Mucosa of rectum (tissue), 2 donors: ENCODE measurements at regions not wholly inside any gene's neighbourhood (a gene's known extent, or its start where the extent isn't known, plus 50 kb on each side); places are given as distances from the start of the nearest gene placed in this dataset.

Experiments
- H3K27ac ChIP-seq, 2 donors: one replicate each; pipeline ENCODE4 v1.7.0; 2013; ENCODE audit warnings: inconsistent platforms in 2 of 2, low read depth in 2 of 2, low read length in 2 of 2
- H3K27me3 ChIP-seq, 2 donors: one replicate each; pipeline ENCODE4 v1.7.0; 2013; ENCODE audit warnings: low read length in 2 of 2; ENCODE audit not compliant: control insufficient read depth in 2 of 2, insufficient read depth in 2 of 2
- H3K36me3 ChIP-seq, 2 donors: one replicate each; pipeline ENCODE4 v1.7.0; 2013; ENCODE audit warnings: low read length in 2 of 2; ENCODE audit not compliant: control insufficient read depth in 2 of 2, insufficient read depth in 2 of 2
- H3K4me1 ChIP-seq, 2 donors: one replicate each; pipeline ENCODE4 v1.7.0; 2013; ENCODE audit warnings: low read length in 2 of 2, mild to moderate bottlenecking in 1 of 2; ENCODE audit not compliant: control insufficient read depth in 2 of 2, insufficient read depth in 2 of 2
- H3K4me3 ChIP-seq, 2 donors: one replicate each; pipeline ENCODE4 v1.7.0; 2013; ENCODE audit warnings: low read length in 2 of 2
- H3K9ac ChIP-seq, 2 donors: one replicate each; pipeline ENCODE4 v1.7.0; 2013; ENCODE audit warnings: low read length in 2 of 2, low read depth in 1 of 2, mild to moderate bottlenecking in 1 of 2
- H3K9me3 ChIP-seq, 2 donors: one replicate each; pipeline ENCODE4 v1.7.0; 2013; ENCODE audit warnings: low read length in 2 of 2; ENCODE audit not compliant: control insufficient read depth in 2 of 2
- donor health status: healthy.
- donor health status: Normal muscosa, but diverticular disease.

DNA sequence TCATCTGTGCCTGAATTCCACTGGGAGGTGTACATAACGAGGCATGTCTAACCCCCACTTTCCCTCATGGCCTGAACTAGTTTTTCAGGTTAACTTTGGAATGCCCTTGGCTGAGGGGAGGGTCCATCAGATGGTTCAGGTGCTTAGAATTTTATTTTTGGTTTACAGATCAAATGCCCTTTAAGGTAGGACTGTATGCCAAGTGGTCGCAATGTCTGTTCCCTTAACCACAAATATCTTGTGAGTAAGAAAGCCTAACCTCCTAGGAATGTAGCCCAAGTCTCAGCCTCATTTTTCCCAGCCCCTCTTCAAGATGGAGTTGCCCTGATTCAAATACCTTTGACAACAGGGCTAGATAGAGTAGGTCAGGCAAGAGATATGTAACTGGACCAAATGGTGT lies 78.4 kb downstream of the RNASET2 start:
- H3K36me3 ChIP-seq: no peaks in the 10 kb centered on the region
- no peaks in the 10 kb centered on the region for H3K27me3 ChIP-seq
- no peak overlapping the region for H3K4me3 ChIP-seq
- no peaks in the 10 kb centered on the region for H3K4me1 ChIP-seq
- no peaks in the 10 kb centered on the region for H3K9me3 ChIP-seq
- no peak overlapping the region for H3K9ac ChIP-seq
- no peak overlapping the region for H3K27ac ChIP-seq

DNA sequence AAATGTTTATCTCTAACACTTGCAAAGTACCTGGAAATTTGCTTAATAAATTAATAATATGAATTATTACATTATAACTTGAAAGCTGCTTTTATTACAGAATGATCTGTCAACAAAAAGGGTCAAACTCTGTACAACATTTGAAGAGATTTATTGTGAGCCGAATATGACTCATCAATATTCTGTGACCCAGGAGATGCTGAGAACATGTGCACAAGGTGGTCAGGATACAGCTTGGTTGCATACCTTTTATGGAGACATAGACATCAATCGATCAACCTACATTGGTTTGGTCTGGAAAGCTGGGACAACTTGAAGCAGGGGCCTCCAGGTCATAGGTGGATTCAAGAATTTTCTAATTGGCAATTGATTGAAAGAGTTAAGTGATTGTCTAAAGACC lies 79.0 kb downstream of the RNASET2 start:
- Histone ChIP-seq H3K4me1 (no peaks in the 10 kb centered on the region), H3K27ac (no peak overlapping the region), H3K27me3 (no peaks in the 10 kb centered on the region), H3K9ac (no peak overlapping the region), H3K9me3 (no peaks in the 10 kb centered on the region), H3K36me3 (no peaks in the 10 kb centered on the region), H3K4me3 (no peak overlapping the region)

DNA sequence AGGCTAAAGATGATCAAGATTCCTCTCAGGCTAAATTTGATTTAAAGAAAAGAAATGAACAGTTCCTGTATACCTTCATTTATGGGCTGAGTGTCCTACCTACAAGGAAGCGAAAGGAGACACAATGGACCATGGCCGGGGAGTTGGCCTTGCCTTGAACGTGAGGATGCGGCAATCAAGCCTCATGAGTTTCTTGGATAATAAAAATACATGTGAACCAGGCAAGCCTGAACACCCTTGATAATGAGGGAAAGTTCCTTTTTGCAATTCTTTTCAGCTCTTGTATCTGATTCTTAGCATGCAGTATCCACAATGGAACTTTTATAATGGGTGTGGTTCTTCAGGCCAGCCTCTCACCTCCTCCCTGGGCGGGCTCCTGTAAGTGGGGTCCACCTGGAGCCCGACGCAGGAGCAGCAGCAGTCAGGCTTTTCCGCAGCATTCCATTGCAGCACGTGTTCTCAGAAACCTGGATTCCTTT lies 83.8 kb downstream of the RNASET2 start:
- no peak overlapping the region for H3K9ac ChIP-seq
- H3K27ac ChIP-seq: no peak overlapping the region
- H3K36me3 ChIP-seq: no peaks in the 10 kb centered on the region
- H3K9me3 ChIP-seq: no peaks in the 10 kb centered on the region
- H3K4me3 ChIP-seq: no peak overlapping the region
- no peaks in the 10 kb centered on the region for H3K27me3 ChIP-seq
- no peaks in the 10 kb centered on the region for H3K4me1 ChIP-seq

DNA sequence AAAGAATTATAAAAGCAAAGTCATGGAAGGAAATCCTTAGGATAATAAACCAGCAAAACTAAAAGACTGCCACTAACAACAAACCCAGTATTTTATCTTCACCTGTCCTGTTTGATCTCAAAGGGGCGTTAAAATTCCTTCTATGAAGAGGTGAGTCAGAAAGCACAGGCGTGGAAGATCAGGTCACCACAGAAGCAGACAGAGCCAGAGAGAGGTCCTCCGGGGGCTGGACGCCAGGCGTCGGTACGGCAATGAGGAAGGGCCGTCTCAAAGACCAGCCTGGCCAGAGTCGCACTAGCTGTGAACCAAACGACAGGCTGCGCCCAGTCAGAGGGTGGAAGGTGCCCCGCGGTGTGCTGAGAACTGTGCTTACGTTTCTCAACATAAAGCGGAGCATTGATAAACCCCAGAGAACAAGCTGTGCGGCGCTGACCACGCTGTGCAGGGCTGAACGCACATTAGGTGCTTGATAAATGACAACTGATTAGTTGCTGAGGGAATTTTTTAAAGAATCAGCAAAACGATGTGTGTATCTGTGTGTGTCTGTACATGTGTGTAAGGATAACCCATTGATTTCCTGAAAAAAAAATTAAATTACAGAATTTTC lies 85.6 kb downstream of the RNASET2 start:
- no peaks in the 10 kb centered on the region for H3K9me3 ChIP-seq
- no peaks in the 10 kb centered on the region for H3K36me3 ChIP-seq
- H3K9ac ChIP-seq: no peak overlapping the region
- no peak overlapping the region for H3K4me3 ChIP-seq
- no peaks in the 10 kb centered on the region for H3K4me1 ChIP-seq
- no peaks in the 10 kb centered on the region for H3K27me3 ChIP-seq
- no peak overlapping the region for H3K27ac ChIP-seq

DNA sequence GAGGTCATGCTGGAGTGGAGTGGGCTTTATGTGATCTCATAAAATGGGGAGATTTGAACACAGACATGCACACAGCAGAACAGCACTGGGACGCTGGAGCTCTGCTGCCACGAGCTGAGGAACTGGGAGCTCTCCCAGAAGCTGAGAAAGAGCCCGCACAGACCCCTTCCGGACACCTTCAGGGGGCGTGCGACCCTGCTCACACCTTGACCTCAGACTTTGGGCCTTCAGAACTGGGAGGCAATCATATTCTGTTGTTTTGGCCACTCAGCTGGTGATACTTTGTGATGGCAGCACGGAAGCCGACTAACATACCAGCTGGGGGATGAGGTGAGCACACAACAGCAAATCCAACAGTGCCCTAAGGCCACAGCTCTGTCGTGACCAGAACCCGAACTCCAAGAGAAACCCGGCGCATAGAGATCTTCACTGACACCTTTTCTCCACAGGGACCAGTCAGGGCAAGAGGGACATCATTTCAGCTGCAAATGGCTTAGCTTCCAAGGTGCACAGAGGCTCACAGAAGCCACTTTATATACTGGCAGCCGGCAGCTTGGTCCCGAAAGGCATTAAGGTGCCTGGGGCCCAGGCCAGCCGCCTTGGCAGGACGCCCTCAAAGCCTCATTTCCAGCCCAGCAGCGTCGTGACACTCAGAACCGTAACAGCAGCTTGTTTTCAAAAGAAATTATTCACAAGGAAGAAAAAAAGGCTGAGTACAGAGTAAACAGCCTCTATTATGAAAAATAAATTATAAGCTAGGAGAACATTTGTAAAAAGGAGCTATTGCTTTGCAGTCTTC lies 89.3 kb downstream of the RNASET2 start:
- no peaks in the 10 kb centered on the region for H3K36me3 ChIP-seq
- H3K9ac ChIP-seq: no peak overlapping the region
- H3K27ac ChIP-seq: no peak overlapping the region
- no peaks in the 10 kb centered on the region for H3K9me3 ChIP-seq
- peaks cover 7 to 12% of the 10 kb centered on the region in 2 donors for H3K27me3 ChIP-seq
- H3K4me3 ChIP-seq: no peak overlapping the region
- H3K4me1 ChIP-seq: peaks cover 0 to 2% of the 10 kb centered on the region in 2 donors

DNA sequence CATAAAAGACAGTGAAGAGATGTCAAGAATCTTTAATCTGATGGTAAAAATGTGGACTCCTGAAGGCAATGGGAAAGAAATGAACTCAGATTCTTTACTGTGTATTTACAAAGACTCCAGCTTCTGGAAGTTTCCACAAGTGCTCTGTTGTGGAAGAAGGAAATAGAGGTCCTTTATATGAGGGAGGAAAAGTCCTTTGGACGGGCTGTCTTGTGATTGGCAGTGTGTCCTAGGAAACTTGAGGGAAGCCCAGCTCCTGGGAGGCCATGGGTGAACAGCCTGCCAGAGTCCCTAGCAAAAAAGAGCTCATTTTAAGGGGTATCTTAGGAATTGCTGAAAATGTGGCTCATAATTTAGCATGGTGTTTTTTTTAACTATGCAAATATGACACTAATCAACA lies 92.0 kb downstream of the RNASET2 start:
- Histone ChIP-seq H3K9me3 (no peaks in the 10 kb centered on the region), H3K4me1 (peaks cover 0 to 2% of the 10 kb centered on the region in 2 donors), H3K4me3 (no peak overlapping the region), H3K27me3 (peaks cover 27% of the 10 kb centered on the region in 2 donors), H3K36me3 (no peaks in the 10 kb centered on the region), H3K9ac (no peak overlapping the region), H3K27ac (no peak overlapping the region)

DNA sequence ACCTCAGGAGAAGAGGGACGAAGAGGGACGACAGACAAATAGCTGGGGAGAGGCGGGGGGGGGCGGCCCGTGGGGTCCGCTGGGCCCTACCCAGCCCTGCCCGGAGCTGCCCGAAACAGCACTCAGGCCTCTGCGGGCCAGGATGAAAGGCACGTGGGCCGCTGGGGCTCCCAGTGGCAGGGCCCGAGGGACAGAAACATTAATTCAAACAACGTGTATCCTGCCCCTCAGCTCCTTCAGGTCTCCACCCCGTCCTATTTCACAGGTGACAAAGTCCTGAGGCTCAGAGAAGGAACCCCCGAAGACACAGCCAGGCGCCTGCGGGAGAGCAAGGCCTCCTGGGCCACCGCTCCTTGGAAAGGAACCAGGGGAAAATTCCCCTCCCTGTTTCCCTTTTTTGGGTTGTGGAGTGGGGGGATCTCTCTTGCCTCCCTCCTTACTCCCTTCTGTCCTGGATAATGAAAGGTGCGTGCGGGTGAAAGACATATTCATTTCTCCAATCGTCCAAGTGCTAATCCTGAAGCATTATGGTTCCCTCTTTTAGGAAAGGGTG lies 93.3 kb downstream of the RNASET2 start:
- Histone ChIP-seq H3K27me3 (peaks cover 27% of the 10 kb centered on the region in 2 donors), H3K9ac (no peak overlapping the region), H3K4me3 (peak overlapping the region; percentile 13 to 56), H3K9me3 (no peaks in the 10 kb centered on the region), H3K4me1 (peaks cover 0 to 2% of the 10 kb centered on the region in 2 donors), H3K27ac (no peak overlapping the region), H3K36me3 (no peaks in the 10 kb centered on the region)

DNA sequence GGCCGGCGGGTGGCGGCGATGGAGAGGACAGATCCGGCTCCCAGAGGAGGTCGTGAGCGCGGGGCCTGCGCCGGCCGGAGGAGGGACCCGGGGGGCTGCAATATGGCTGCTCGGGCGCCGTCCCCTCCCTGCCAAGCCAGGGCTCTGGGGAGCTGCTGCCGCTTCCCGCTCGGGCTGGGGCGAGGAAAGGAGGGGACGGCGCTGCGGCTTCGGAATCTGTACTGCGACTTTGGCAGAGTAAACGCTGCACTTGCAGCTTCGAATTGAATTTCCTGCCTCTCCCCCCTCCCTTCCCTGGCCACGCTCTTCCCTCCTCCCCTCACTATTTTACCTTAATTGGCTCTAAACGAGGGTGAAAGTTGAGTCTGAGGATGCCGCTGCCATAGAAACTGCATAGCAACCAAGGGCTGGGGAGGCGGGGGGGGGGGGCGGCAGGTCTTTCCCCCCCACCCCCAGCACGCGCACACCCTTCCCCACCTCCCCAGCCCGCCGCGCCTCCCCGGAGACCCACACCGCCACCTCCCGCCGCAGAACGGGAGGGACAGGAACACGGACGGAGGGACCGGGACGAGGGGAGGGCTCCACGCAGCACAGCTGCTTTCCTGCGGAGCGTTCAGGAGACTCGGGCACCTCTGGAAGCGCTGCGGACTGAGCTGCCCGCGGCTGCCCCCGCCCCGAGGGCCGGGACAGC lies 93.9 kb downstream of the RNASET2 start:
- no peak overlapping the region for H3K27ac ChIP-seq
- no peak overlapping the region for H3K9ac ChIP-seq
- no peaks in the 10 kb centered on the region for H3K9me3 ChIP-seq
- H3K36me3 ChIP-seq: no peaks in the 10 kb centered on the region
- peak overlapping the region; percentile 56 to 64 for H3K4me3 ChIP-seq
- peaks cover 0 to 2% of the 10 kb centered on the region in 2 donors for H3K4me1 ChIP-seq
- H3K27me3 ChIP-seq: peaks cover 27% of the 10 kb centered on the region in 2 donors

DNA sequence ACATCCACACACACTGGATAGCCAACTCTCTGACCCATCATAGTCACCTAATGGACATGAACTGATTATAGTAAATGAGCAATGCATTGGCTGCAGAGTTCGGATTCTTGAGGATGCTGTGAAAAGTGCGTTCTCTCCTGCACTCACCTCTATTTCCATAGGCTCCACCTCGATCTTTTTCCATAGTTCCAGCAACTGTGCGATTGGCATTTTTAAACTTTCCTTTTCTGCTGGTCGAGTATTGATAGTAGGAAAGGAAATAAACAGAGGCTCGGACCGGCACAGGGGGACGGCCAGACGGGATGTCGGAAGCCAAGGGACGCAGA lies 94.4 kb downstream of the RNASET2 start:
- Histone ChIP-seq H3K36me3 (no peaks in the 10 kb centered on the region), H3K4me3 (peak overlapping the region; percentile 56 to 64), H3K27me3 (peaks cover 27% of the 10 kb centered on the region in 2 donors), H3K27ac (no peak overlapping the region), H3K4me1 (peaks cover 0 to 2% of the 10 kb centered on the region in 2 donors), H3K9ac (no peak overlapping the region), H3K9me3 (no peaks in the 10 kb centered on the region)

DNA sequence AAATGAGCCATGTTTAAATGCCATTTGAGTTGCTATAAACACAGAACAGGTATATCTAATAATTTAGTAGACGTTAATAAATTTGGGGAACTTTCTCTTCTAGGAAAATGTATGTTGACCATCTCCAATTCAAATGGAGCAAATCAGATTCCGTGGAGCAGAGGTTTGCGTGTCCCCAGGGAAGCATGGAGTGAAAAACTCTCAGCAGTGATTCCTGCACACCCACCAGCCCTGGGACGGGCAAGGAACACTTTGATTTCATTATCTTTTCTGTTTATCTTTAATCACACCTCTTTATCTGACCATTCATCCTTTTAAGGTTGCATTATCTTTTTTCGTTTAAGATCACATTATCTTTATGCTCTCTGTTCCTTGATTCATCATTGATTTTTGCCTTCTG lies 95.0 kb downstream of the RNASET2 start:
- no peak overlapping the region for H3K9ac ChIP-seq
- no peaks in the 10 kb centered on the region for H3K36me3 ChIP-seq
- H3K27me3 ChIP-seq: peaks cover 27% of the 10 kb centered on the region in 2 donors
- H3K9me3 ChIP-seq: no peaks in the 10 kb centered on the region
- no peak overlapping the region for H3K4me3 ChIP-seq
- H3K4me1 ChIP-seq: peaks cover 0 to 2% of the 10 kb centered on the region in 2 donors
- no peak overlapping the region for H3K27ac ChIP-seq
